Activated naive CD8-positive, alpha-beta T cell treated with anti-CD3 and anti-CD28 coated beads, Interleukin-2, amount 50 U/mL, for 24 hours (primary cell): ENCODE measurements at regions not wholly inside any gene's neighbourhood (a gene's known extent, or its start where the extent isn't known, plus 50 kb on each side); places are given as distances from the start of the nearest gene placed in this dataset.
"Not testable (repeated sequence)": the region's sequence is repeated elsewhere in the genome, so short reads cannot be mapped to it uniquely, and the experiment has no call there.

ENCODE experiments used
- ATAC-seq: fragments of 150-1000 bp; cut with Tn5 transposase; one replicate; pipeline ENCODE4 v1.10.0; 2021
- DNase-seq: peaks from one replicate; pipeline ENCODE4 v3.0.0; 2021
- H3K27ac Mint-ChIP-seq: one replicate; pipeline ENCODE4 v1.8.0; 2021; ENCODE audit warnings: mild to moderate bottlenecking, mixed read lengths
- H3K27me3 Mint-ChIP-seq: one replicate; pipeline ENCODE4 v1.8.0; 2021; ENCODE audit warnings: mixed read lengths
- H3K36me3 Mint-ChIP-seq: one replicate; pipeline ENCODE4 v1.8.0; 2021; ENCODE audit warnings: low read depth, mixed read lengths
- H3K4me1 Mint-ChIP-seq: one replicate; pipeline ENCODE4 v1.8.0; 2021; ENCODE audit warnings: mixed read lengths
- H3K4me3 Mint-ChIP-seq: one replicate; pipeline ENCODE4 v1.8.0; 2021; ENCODE audit warnings: mild to moderate bottlenecking, moderate library complexity, mixed read lengths
- H3K9me3 Mint-ChIP-seq: one replicate; pipeline ENCODE4 v1.8.0; 2021; ENCODE audit warnings: mixed read lengths

- H3K27ac Mint-ChIP-seq = no peak overlapping the region
- no peaks in the 10 kb centered on the region for H3K4me1 Mint-ChIP-seq
- H3K36me3 Mint-ChIP-seq = no peaks in the 10 kb centered on the region
- no peak overlapping the region for H3K4me3 Mint-ChIP-seq
- no peak for ATAC-seq
- H3K9me3 Mint-ChIP-seq = no peaks in the 10 kb centered on the region
- DNase-seq = no peak
- no peaks in the 10 kb centered on the region for H3K27me3 Mint-ChIP-seq
These were observed 268.8 kb downstream of the TTC8 start for GRCh38 chr14:89093083-89093730.

GRCh38 chr14:89095036-89095435, 270.6 kb downstream of the TTC8 start:
- Mint-ChIP-seq H3K27ac (no peak overlapping the region), H3K27me3 (no peaks in the 10 kb centered on the region), H3K4me3 (no peak overlapping the region), H3K9me3 (peaks cover 2% of the 10 kb centered on the region), H3K4me1 (no peaks in the 10 kb centered on the region), H3K36me3 (no peaks in the 10 kb centered on the region)
- ATAC-seq (no peak), DNase-seq (no peak)

- H3K4me1 Mint-ChIP-seq = no peaks in the 10 kb centered on the region
- H3K9me3 Mint-ChIP-seq = peaks cover 8% of the 10 kb centered on the region
- DNase-seq = no peak
- peaks cover under 1% of the 10 kb centered on the region for H3K27me3 Mint-ChIP-seq
- H3K27ac Mint-ChIP-seq = no peak overlapping the region
- no peak overlapping the region for H3K4me3 Mint-ChIP-seq
- no peaks in the 10 kb centered on the region for H3K36me3 Mint-ChIP-seq
- ATAC-seq = no peak
These were observed 272.5 kb downstream of the TTC8 start for GRCh38 chr14:89096946-89097345.

GRCh38 chr14:89098254-89098653, 273.8 kb downstream of the TTC8 start:
- ATAC-seq = no peak
- peaks cover 8% of the 10 kb centered on the region for H3K9me3 Mint-ChIP-seq
- H3K4me1 Mint-ChIP-seq = no peaks in the 10 kb centered on the region
- no peak for DNase-seq
- peaks cover 7% of the 10 kb centered on the region for H3K27me3 Mint-ChIP-seq
- no peak overlapping the region for H3K27ac Mint-ChIP-seq
- no peaks in the 10 kb centered on the region for H3K36me3 Mint-ChIP-seq
- H3K4me3 Mint-ChIP-seq = no peak overlapping the region

DNA sequence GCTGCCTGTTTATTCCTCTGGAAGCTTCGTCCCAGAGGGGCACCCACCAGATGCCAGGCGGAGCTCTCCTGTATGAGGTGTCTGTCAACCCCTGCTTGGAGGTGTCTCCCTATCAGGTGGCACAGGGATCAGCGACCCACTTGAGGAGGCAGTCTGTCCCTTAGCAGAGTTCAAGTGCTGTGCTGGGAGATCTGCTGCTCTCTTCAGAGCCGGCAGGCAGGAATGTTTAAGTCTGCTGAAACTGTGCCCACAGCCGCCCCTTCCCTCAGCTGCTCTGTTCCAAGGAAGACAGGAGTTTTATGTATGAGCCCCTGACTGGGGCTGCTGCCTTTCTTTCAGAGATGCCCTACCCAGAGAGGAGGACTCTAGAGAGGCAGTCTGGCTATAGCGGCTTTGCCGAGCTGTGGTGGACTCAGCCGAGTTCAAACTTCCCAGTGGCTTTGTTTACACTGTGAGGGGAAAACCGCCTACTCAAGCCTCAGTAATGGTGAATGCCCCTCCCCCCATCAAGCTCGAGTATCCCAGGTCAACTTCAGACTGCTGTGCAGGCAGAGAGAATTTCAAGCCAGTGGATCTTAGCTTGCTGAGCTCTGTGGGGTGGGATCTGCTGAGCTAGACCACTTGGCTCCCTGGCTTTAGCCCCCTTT, 279.8 kb downstream of the TTC8 start:
- DNase-seq, H3K9me3 Mint-ChIP-seq, H3K27ac Mint-ChIP-seq, H3K4me1 Mint-ChIP-seq, H3K4me3 Mint-ChIP-seq, H3K36me3 Mint-ChIP-seq, ATAC-seq: not testable (repeated sequence)
- peaks cover 11% of the 10 kb centered on the region for H3K27me3 Mint-ChIP-seq

GRCh38 chr14:89104861-89105260, 280.4 kb downstream of the TTC8 start:
- not testable (repeated sequence) for H3K36me3 Mint-ChIP-seq, H3K4me3 Mint-ChIP-seq, H3K4me1 Mint-ChIP-seq, H3K27ac Mint-ChIP-seq, DNase-seq, ATAC-seq, H3K9me3 Mint-ChIP-seq
- H3K27me3 Mint-ChIP-seq = peaks cover 11% of the 10 kb centered on the region
